HCT116 (cell line): ENCODE measurements at regions not wholly inside any gene's neighbourhood (a gene's known extent, or its start where the extent isn't known, plus 50 kb on each side); places are given as distances from the start of the nearest gene placed in this dataset.

Experiments
- ATAC-seq: fragments of 200-7000 bp; cut with Tn5 transposase; 2 replicates; pipeline ENCODE4 v1.9.1; 2020; ENCODE audit warnings: mild to moderate bottlenecking, moderate library complexity
- BruUV-seq: library from RNA; stranded (reverse); fragments of 400-500 nt; replicated peaks from 2 replicates; lab custom pipeline; 2021; lab: Mats Ljungman, UMichigan
- CTCF ChIA-PET: fragments of 300-600 bp; sonication (Branson Sonifier 250); formaldehyde crosslinking; loops from one replicate; lab custom pipeline; 2021; ENCODE audit warnings: antibody characterized with exemption; lab: Charles Lee
- POLR2A ChIA-PET: fragments of 300-600, 350-600 bp; sonication (Branson Sonifier 250); formaldehyde crosslinking; loops from one replicate; lab custom pipeline; 2021; ENCODE audit warnings: antibody characterized with exemption; lab: Charles Lee
- RAD21 ChIA-PET, 2 experiments: fragments of 300-600 bp; sonication (Branson Sonifier 250); formaldehyde crosslinking; loops; one replicate each; lab custom pipeline; 2023; ENCODE audit warnings: low total read pairs in 2 of 2; ENCODE audit not compliant: uncharacterized antibody in 2 of 2, unreplicated experiment in 2 of 2, low non-redundant PET in 1 of 2; lab: Charles Lee
- DNase-seq: peaks from one replicate; pipeline ENCODE4 v3.0.0-alpha.2; 2010; ENCODE audit warnings: low read depth, low spot score
- H2AFZ ChIP-seq: fragments of 200-600 bp; shearing (Covaris generic), sonication (generic); 2 replicates; pipeline ENCODE4 v1.6.1; 2017; ENCODE audit warnings: low read depth, mixed run types, mixed read lengths, antibody characterized with exemption, low read length; ENCODE audit not compliant: poor library complexity, severe bottlenecking
- H3K27ac ChIP-seq: 2 replicates; pipeline ENCODE4 v1.5.1; 2012; ENCODE audit warnings: low read depth, low read length
- H3K27me3 ChIP-seq: fragments of 200-600 bp; sonication (generic); 2 replicates; pipeline ENCODE4 v1.6.1; 2016; ENCODE audit warnings: mixed run types, low read length, mixed read lengths; ENCODE audit not compliant: insufficient read depth
- H3K36me3 ChIP-seq, 2 experiments: fragments of 200-500 bp in 1 of 2; fragments of 200-600 bp in 1 of 2; sonication (Bioruptor generic) in 1 of 2; sonication (generic) in 1 of 2; 2 replicates each; pipeline versions ENCODE4 v1.5.1 to v1.6.1; 2014 to 2016; ENCODE audit warnings: low read length in 2 of 2, inconsistent platforms in 1 of 2, mixed read lengths in 1 of 2, mixed run types in 1 of 2; ENCODE audit not compliant: insufficient read depth in 2 of 2, control insufficient read depth in 1 of 2
- H3K4me1 ChIP-seq, 2 experiments: fragments of 200-600 bp in 1 of 2; sonication (generic) in 1 of 2; 2 replicates each; pipeline versions ENCODE4 v1.5.1 to v1.6.1; 2012 to 2017; ENCODE audit warnings: low read length in 2 of 2, inconsistent platforms in 1 of 2, mild to moderate bottlenecking in 1 of 2, mixed read lengths in 1 of 2, mixed run types in 1 of 2, moderate library complexity in 1 of 2; ENCODE audit not compliant: insufficient read depth in 2 of 2, control insufficient read depth in 1 of 2
- H3K4me2 ChIP-seq: fragments of 200-600 bp; sonication (generic); 2 replicates; pipeline ENCODE4 v1.6.1; 2017; ENCODE audit warnings: mixed run types, low read length, mixed read lengths
- H3K4me3 ChIP-seq, 2 experiments: fragments of 200-600 bp in 1 of 2; sonication (generic) in 1 of 2; replicated peaks in 1 of 2; 2 replicates each; pipeline ENCODE4 v1.5.1; 2011 to 2016; ENCODE audit warnings: low read length in 2 of 2, control low read depth in 1 of 2, low read depth in 1 of 2, mild to moderate bottlenecking in 1 of 2, mixed read lengths in 1 of 2, mixed run types in 1 of 2
- H3K79me2 ChIP-seq: fragments of 200-600 bp; sonication (generic); 2 replicates; pipeline ENCODE4 v1.6.1; 2017; ENCODE audit warnings: mild to moderate bottlenecking, mixed run types, low read length, moderate library complexity, mixed read lengths; ENCODE audit not compliant: insufficient read depth
- H3K9ac ChIP-seq: fragments of 200-600 bp; sonication (generic); 2 replicates; pipeline ENCODE4 v1.6.1; 2016; ENCODE audit warnings: low read length, mixed read lengths
- H3K9me2 ChIP-seq: fragments of 200-600 bp; sonication (generic), shearing (Covaris generic); 2 replicates; pipeline ENCODE4 v1.6.1; 2017; ENCODE audit warnings: mixed run types, mild to moderate bottlenecking, moderate library complexity; ENCODE audit not compliant: insufficient read depth
- H3K9me3 ChIP-seq, 2 experiments: fragments of 200-500 bp in 1 of 2; fragments of 200-600 bp in 1 of 2; sonication (Bioruptor generic) in 1 of 2; sonication (generic) in 1 of 2; 2 replicates each; pipeline ENCODE4 v1.6.1; 2014 to 2017; ENCODE audit warnings: low read length in 2 of 2, mixed read lengths in 2 of 2, inconsistent platforms in 1 of 2, low read depth in 1 of 2, mild to moderate bottlenecking in 1 of 2, mixed run types in 1 of 2, moderate library complexity in 1 of 2; ENCODE audit not compliant: control insufficient read depth in 1 of 2, insufficient read depth in 1 of 2
- H4K20me1 ChIP-seq: fragments of 200-600 bp; sonication (generic), shearing (Covaris generic); 2 replicates; pipeline ENCODE4 v1.6.1; 2017; ENCODE audit warnings: mixed run types, mild to moderate bottlenecking, moderate library complexity; ENCODE audit not compliant: insufficient read depth
- CEBPB ChIP-seq: IDR thresholded peaks from 2 replicates; pipeline ENCODE4 v1.6.1; 2012; ENCODE audit warnings: low read depth
- EGR1 ChIP-seq: IDR thresholded peaks from 2 replicates; pipeline ENCODE4 v1.6.1; 2012; ENCODE audit warnings: low read depth
- EZH2 ChIP-seq: fragments of 200-600 bp; sonication (generic); IDR thresholded peaks from 2 replicates; pipeline ENCODE4 v1.6.1; 2017; ENCODE audit warnings: antibody characterized with exemption, mixed run types
- FOSL1 ChIP-seq: IDR thresholded peaks from 2 replicates; pipeline ENCODE4 v1.6.1; 2012; ENCODE audit warnings: low read depth
- JUND ChIP-seq: IDR thresholded peaks from 2 replicates; pipeline ENCODE4 v1.6.1; 2012
- POLR2A ChIP-seq: IDR thresholded peaks from 2 replicates; pipeline ENCODE4 v1.7.0; 2011; ENCODE audit warnings: borderline replicate concordance; ENCODE audit not compliant: insufficient read depth, insufficient read length; ENCODE audit errors: extremely low read depth
- RAD21 ChIP-seq: IDR thresholded peaks from 2 replicates; pipeline ENCODE4 v1.6.1; 2012; ENCODE audit warnings: low read depth, mild to moderate bottlenecking
- SP1 ChIP-seq: IDR thresholded peaks from 2 replicates; pipeline ENCODE4 v1.6.1; 2012; ENCODE audit warnings: low read depth
- SRF ChIP-seq: IDR thresholded peaks from 2 replicates; pipeline ENCODE4 v1.6.1; 2012; ENCODE audit warnings: low read depth
- TCF7L2 ChIP-seq: IDR thresholded peaks from 2 replicates; pipeline ENCODE4 v1.7.0; 2011; ENCODE audit warnings: borderline replicate concordance, inconsistent platforms; ENCODE audit not compliant: insufficient read depth, insufficient read length; ENCODE audit errors: extremely low read depth
- YY1 ChIP-seq: IDR thresholded peaks from 2 replicates; pipeline ENCODE4 v1.6.1; 2011; ENCODE audit warnings: low read length, low read depth, moderate library complexity, mild to moderate bottlenecking; ENCODE audit not compliant: insufficient replicate concordance; ENCODE audit errors: extremely low read depth
- intact Hi-C: fragments of 100-400 bp; cut with micrococcal nuclease; formaldehyde crosslinking; loops from 2 replicates; pipeline ENCODE4 v1.10.0; 2022
- TF ChIP-seq, protein P1 (sequence below): IDR thresholded peaks from 2 replicates; pipeline ENCODE4 v1.6.1; 2011; ENCODE audit warnings: mild to moderate bottlenecking, low read length, moderate library complexity; ENCODE audit not compliant: insufficient replicate concordance; ENCODE audit errors: extremely low read depth
- TF ChIP-seq, protein P2 (sequence below), 3 experiments: fragments of 200-600 bp in 1 of 3; sonication (generic) in 1 of 3; IDR thresholded peaks in 2 of 3; conservative IDR thresholded peaks in 1 of 3; 2 replicates each; pipeline ENCODE4 v1.5.1; 2012 to 2017; ENCODE audit warnings: low read depth in 2 of 3, low read length in 2 of 3, antibody characterized with exemption in 1 of 3, borderline replicate concordance in 1 of 3, control low read depth in 1 of 3, mild to moderate bottlenecking in 1 of 3, mixed read lengths in 1 of 3, mixed run types in 1 of 3, moderate library complexity in 1 of 3; ENCODE audit not compliant: insufficient read depth in 1 of 3
- TF ChIP-seq, protein P3 (sequence below): IDR thresholded peaks from 2 replicates; pipeline ENCODE4 v1.6.1; 2012; ENCODE audit warnings: low read depth

DNA sequence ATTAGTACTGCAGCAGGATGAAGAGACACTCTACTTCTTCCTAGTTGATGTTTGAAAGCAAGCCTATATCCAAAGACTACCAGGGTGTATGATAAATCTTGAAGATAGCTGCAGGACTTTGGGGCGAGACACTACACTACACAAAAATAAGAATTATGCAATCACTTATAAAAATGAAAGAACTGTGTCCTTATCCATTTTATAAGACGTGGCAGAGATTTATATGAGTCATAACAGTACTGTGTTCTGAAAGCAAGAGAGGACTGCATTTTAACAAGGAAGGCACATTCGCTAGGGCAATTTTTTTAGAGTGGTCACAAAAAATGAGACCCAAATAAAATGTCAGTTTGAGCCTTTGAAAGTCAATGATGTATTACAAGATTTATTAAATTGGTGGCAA, 617.0 kb upstream of the LINC00305 start:
- H3K4me3 ChIP-seq = no peak overlapping the region
- intact Hi-C loops = no loop called here
- no peaks in the 10 kb centered on the region for H3K4me1 ChIP-seq
- RAD21 ChIA-PET = no interaction called here
- no peak for TF ChIP-seq CEBPB
- no peak for TF ChIP-seq SRF
- H3K9me2 ChIP-seq = no peaks in the 10 kb centered on the region
- H3K27ac ChIP-seq = no peak overlapping the region
- no peak overlapping the region for H3K9ac ChIP-seq
- POLR2A ChIA-PET = no interaction called here
- BruUV-seq = no TSS peak
- no peaks in the 10 kb centered on the region for H3K36me3 ChIP-seq
- peaks cover 5 to 20% of the 10 kb centered on the region in 2 experiments; a peak in 2 of 4 replicates for H3K9me3 ChIP-seq
- DNase-seq = no peak
- H2AFZ ChIP-seq = no peak overlapping the region
- no peak overlapping the region for H3K4me2 ChIP-seq
- no peaks in the 10 kb centered on the region for H3K79me2 ChIP-seq
- no peaks in the 10 kb centered on the region for H4K20me1 ChIP-seq
- CTCF ChIA-PET = no interaction called here
- no peaks in the 10 kb centered on the region for H3K27me3 ChIP-seq
- ATAC-seq = no peak

DNA sequence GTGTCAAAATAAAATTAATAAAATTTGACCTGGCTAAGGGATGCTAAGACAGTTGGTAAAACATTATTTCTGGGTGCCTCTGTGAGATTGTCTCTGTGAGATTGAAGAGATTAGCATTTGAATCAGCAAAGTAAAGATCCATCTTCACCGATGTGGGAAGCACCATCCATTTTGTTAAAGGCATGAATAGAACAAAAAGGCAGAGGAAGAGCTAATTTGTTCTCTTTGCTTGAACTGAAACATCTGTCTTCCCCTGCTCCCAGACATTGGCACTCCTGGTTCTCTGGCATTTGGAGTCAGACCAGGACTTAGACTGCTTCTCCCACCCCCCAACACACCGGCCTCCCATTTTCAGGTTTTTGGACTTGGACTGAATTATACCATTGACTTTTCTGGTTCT, 603.8 kb upstream of the LINC00305 start:
- DNase-seq (no peak), ATAC-seq (no peak)
- no peaks in the 10 kb centered on the region for H3K9me2 ChIP-seq
- no peak overlapping the region for H2AFZ ChIP-seq
- H3K79me2 ChIP-seq = no peaks in the 10 kb centered on the region
- ChIA-PET POLR2A (no interaction called here), RAD21 (no interaction called here), CTCF (no interaction called here)
- H3K36me3 ChIP-seq = no peaks in the 10 kb centered on the region
- H3K27ac ChIP-seq = no peak overlapping the region
- H3K27me3 ChIP-seq = no peaks in the 10 kb centered on the region
- no peak overlapping the region for H3K4me2 ChIP-seq
- BruUV-seq = no TSS peak
- intact Hi-C loops = no loop called here
- no peak overlapping the region for H3K4me3 ChIP-seq
- H4K20me1 ChIP-seq = no peaks in the 10 kb centered on the region
- no peak overlapping the region for H3K9ac ChIP-seq
- TF ChIP-seq, protein P1, sequence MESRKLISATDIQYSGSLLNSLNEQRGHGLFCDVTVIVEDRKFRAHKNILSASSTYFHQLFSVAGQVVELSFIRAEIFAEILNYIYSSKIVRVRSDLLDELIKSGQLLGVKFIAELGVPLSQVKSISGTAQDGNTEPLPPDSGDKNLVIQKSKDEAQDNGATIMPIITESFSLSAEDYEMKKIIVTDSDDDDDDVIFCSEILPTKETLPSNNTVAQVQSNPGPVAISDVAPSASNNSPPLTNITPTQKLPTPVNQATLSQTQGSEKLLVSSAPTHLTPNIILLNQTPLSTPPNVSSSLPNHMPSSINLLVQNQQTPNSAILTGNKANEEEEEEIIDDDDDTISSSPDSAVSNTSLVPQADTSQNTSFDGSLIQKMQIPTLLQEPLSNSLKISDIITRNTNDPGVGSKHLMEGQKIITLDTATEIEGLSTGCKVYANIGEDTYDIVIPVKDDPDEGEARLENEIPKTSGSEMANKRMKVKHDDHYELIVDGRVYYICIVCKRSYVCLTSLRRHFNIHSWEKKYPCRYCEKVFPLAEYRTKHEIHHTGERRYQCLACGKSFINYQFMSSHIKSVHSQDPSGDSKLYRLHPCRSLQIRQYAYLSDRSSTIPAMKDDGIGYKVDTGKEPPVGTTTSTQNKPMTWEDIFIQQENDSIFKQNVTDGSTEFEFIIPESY = no peak
- no peak for TF ChIP-seq EGR1
- TF ChIP-seq, protein P2, sequence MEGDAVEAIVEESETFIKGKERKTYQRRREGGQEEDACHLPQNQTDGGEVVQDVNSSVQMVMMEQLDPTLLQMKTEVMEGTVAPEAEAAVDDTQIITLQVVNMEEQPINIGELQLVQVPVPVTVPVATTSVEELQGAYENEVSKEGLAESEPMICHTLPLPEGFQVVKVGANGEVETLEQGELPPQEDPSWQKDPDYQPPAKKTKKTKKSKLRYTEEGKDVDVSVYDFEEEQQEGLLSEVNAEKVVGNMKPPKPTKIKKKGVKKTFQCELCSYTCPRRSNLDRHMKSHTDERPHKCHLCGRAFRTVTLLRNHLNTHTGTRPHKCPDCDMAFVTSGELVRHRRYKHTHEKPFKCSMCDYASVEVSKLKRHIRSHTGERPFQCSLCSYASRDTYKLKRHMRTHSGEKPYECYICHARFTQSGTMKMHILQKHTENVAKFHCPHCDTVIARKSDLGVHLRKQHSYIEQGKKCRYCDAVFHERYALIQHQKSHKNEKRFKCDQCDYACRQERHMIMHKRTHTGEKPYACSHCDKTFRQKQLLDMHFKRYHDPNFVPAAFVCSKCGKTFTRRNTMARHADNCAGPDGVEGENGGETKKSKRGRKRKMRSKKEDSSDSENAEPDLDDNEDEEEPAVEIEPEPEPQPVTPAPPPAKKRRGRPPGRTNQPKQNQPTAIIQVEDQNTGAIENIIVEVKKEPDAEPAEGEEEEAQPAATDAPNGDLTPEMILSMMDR (IDR thresholded peaks at IDR 0.05 in 2 of 3, conservative IDR thresholded peaks at IDR 0.05 in 1 of 3; ENCODE audit: borderline replicate concordance in 1 of 3, insufficient read depth in 1 of 3, low read depth in 2 of 3, low read length in 2 of 3) = no peak
- TF ChIP-seq RAD21 = no peak
- TF ChIP-seq, protein P3, sequence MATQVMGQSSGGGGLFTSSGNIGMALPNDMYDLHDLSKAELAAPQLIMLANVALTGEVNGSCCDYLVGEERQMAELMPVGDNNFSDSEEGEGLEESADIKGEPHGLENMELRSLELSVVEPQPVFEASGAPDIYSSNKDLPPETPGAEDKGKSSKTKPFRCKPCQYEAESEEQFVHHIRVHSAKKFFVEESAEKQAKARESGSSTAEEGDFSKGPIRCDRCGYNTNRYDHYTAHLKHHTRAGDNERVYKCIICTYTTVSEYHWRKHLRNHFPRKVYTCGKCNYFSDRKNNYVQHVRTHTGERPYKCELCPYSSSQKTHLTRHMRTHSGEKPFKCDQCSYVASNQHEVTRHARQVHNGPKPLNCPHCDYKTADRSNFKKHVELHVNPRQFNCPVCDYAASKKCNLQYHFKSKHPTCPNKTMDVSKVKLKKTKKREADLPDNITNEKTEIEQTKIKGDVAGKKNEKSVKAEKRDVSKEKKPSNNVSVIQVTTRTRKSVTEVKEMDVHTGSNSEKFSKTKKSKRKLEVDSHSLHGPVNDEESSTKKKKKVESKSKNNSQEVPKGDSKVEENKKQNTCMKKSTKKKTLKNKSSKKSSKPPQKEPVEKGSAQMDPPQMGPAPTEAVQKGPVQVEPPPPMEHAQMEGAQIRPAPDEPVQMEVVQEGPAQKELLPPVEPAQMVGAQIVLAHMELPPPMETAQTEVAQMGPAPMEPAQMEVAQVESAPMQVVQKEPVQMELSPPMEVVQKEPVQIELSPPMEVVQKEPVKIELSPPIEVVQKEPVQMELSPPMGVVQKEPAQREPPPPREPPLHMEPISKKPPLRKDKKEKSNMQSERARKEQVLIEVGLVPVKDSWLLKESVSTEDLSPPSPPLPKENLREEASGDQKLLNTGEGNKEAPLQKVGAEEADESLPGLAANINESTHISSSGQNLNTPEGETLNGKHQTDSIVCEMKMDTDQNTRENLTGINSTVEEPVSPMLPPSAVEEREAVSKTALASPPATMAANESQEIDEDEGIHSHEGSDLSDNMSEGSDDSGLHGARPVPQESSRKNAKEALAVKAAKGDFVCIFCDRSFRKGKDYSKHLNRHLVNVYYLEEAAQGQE = no peak
- no peak for TF ChIP-seq JUND
- no peak for TF ChIP-seq CEBPB
- no peak for TF ChIP-seq YY1
- TF ChIP-seq FOSL1 = no peak
- no peak for TF ChIP-seq EZH2
- no peak for TF ChIP-seq TCF7L2
- no peak for TF ChIP-seq SP1
- no peak for TF ChIP-seq POLR2A
- no peaks in the 10 kb centered on the region for H3K4me1 ChIP-seq
- H3K9me3 ChIP-seq = peaks cover 19 to 29% of the 10 kb centered on the region in 2 experiments; a peak in 2 of 4 replicates
